SU-DHL-6 (cell line): ENCODE measurements at regions not wholly inside any gene's neighbourhood (a gene's known extent, or its start where the extent isn't known, plus 50 kb on each side); places are given as distances from the start of the nearest gene placed in this dataset.

Experiments
- H2AFZ ChIP-seq: fragments of 200-600 bp; sonication (generic); 2 replicates; pipeline ENCODE4 v1.6.1; 2014; ENCODE audit warnings: low read depth, mild to moderate bottlenecking, moderate library complexity, mixed read lengths, antibody characterized with exemption, low read length; ENCODE audit not compliant: severe bottlenecking
- H3F3A ChIP-seq: fragments of 200-600 bp; shearing (Covaris generic); 2 replicates; pipeline ENCODE4 v1.6.0; 2016; ENCODE audit warnings: antibody characterized with exemption, mild to moderate bottlenecking; ENCODE audit not compliant: insufficient read depth
- H3K27ac ChIP-seq: fragments of 200-600 bp; sonication (generic); 2 replicates; pipeline ENCODE4 v1.5.1; 2016; ENCODE audit warnings: low read depth, mild to moderate bottlenecking, low read length, moderate library complexity, mixed read lengths
- H3K27me3 ChIP-seq: fragments of 200-600 bp; sonication (generic), shearing (Covaris generic); 2 replicates; pipeline ENCODE4 v1.6.0; 2014; ENCODE audit warnings: mild to moderate bottlenecking, low read length
- H3K36me3 ChIP-seq: fragments of 200-600 bp; sonication (generic); 2 replicates; pipeline ENCODE4 v1.6.1; 2014; ENCODE audit warnings: mild to moderate bottlenecking, low read length, mixed read lengths
- H3K4me2 ChIP-seq: fragments of 300-600, 200-600 bp; shearing (Covaris generic), sonication (generic); 2 replicates; pipeline ENCODE4 v1.6.0; 2014; ENCODE audit warnings: low read length, low read depth, mild to moderate bottlenecking; ENCODE audit not compliant: poor library complexity, severe bottlenecking
- H3K4me3 ChIP-seq: fragments of 200-600 bp; sonication (generic); 2 replicates; pipeline ENCODE4 v1.5.1; 2014; ENCODE audit warnings: antibody characterized with exemption, low read length, mild to moderate bottlenecking, mixed read lengths; ENCODE audit not compliant: insufficient read depth, poor library complexity, severe bottlenecking
- H3K79me2 ChIP-seq: fragments of 200-600 bp; sonication (generic); 2 replicates; pipeline ENCODE4 v1.6.1; 2014; ENCODE audit warnings: mild to moderate bottlenecking, low read length, moderate library complexity; ENCODE audit not compliant: insufficient read depth
- H3K9ac ChIP-seq: fragments of 200-600 bp; sonication (generic); 2 replicates; pipeline ENCODE4 v1.7.0; 2014; ENCODE audit warnings: mild to moderate bottlenecking, low read length
- H3K9me2 ChIP-seq: fragments of 200-600 bp; sonication (generic); replicated peaks from 2 replicates; pipeline ENCODE4 v1.6.1; 2014; ENCODE audit warnings: low read length; ENCODE audit not compliant: insufficient read depth
- H3K9me3 ChIP-seq: fragments of 200-600 bp; sonication (generic); 2 replicates; pipeline ENCODE4 v1.6.1; 2014; ENCODE audit warnings: low read length, mixed read lengths; ENCODE audit not compliant: insufficient read depth
- H4K20me1 ChIP-seq: fragments of 200-600 bp; sonication (generic); 2 replicates; pipeline ENCODE4 v1.6.1; 2014; ENCODE audit warnings: low read depth, mild to moderate bottlenecking, antibody characterized with exemption, low read length, moderate library complexity, mixed read lengths
- CTCF ChIP-seq: fragments of 200-600 bp; sonication (generic); IDR thresholded peaks from one replicate; pipeline ENCODE4 v1.5.1; 2017; ENCODE audit warnings: antibody characterized with exemption, mild to moderate bottlenecking, low read length, moderate library complexity; ENCODE audit not compliant: insufficient read depth, poor library complexity, severe bottlenecking
- EZH2phosphoT487 ChIP-seq: fragments of 200-600 bp; sonication (generic), shearing (Covaris generic); conservative IDR thresholded peaks from 2 replicates; pipeline ENCODE4 v1.6.1; 2018; ENCODE audit warnings: mild to moderate bottlenecking, antibody characterized with exemption, low read length, moderate library complexity, mixed read lengths

GRCh38 chr14:100668352-100668751 is 58.3 kb upstream of the DLK1 start:
- Histone ChIP-seq H3K36me3 (no peaks in the 10 kb centered on the region), H3K9me3 (no peaks in the 10 kb centered on the region), H3K9ac (no peak overlapping the region), H3K9me2 (no peaks in the 10 kb centered on the region), H3K4me3 (no peak overlapping the region), H3K27ac (no peak overlapping the region), H3F3A (no peaks in the 10 kb centered on the region), H4K20me1 (no peaks in the 10 kb centered on the region), H3K27me3 (no peaks in the 10 kb centered on the region), H3K79me2 (no peaks in the 10 kb centered on the region), H2AFZ (no peak overlapping the region), H3K4me2 (no peak overlapping the region)
- no peak for TF ChIP-seq EZH2phosphoT487
- TF ChIP-seq CTCF: no peak

GRCh38 chr14:100669011-100669412 is 57.7 kb upstream of the DLK1 start:
- no peak overlapping the region for H3K9ac ChIP-seq
- no peak overlapping the region for H3K27ac ChIP-seq
- no peaks in the 10 kb centered on the region for H4K20me1 ChIP-seq
- no peak overlapping the region for H3K4me3 ChIP-seq
- H3K27me3 ChIP-seq: no peaks in the 10 kb centered on the region
- H3K36me3 ChIP-seq: no peaks in the 10 kb centered on the region
- H3K4me2 ChIP-seq: no peak overlapping the region
- H3K79me2 ChIP-seq: no peaks in the 10 kb centered on the region
- no peaks in the 10 kb centered on the region for H3K9me3 ChIP-seq
- no peak overlapping the region for H2AFZ ChIP-seq
- no peaks in the 10 kb centered on the region for H3F3A ChIP-seq
- H3K9me2 ChIP-seq: no peaks in the 10 kb centered on the region
- TF ChIP-seq CTCF: no peak
- no peak for TF ChIP-seq EZH2phosphoT487

- H2AFZ ChIP-seq: no peak overlapping the region
- H3K9me3 ChIP-seq: no peaks in the 10 kb centered on the region
- H3K36me3 ChIP-seq: no peaks in the 10 kb centered on the region
- H3K79me2 ChIP-seq: no peaks in the 10 kb centered on the region
- H4K20me1 ChIP-seq: no peaks in the 10 kb centered on the region
- no peak overlapping the region for H3K27ac ChIP-seq
- TF ChIP-seq CTCF (no peak), EZH2phosphoT487 (no peak)
- no peaks in the 10 kb centered on the region for H3K27me3 ChIP-seq
- H3K9ac ChIP-seq: no peak overlapping the region
- H3F3A ChIP-seq: no peaks in the 10 kb centered on the region
- H3K4me2 ChIP-seq: no peak overlapping the region
- H3K9me2 ChIP-seq: no peaks in the 10 kb centered on the region
- H3K4me3 ChIP-seq: no peak overlapping the region
Observed at GRCh38 chr14:100669468-100669867, 57.2 kb upstream of the DLK1 start.
